ENCODE measurements at regions not wholly inside any gene's neighbourhood (a gene's known extent, or its start where the extent isn't known, plus 50 kb on each side); places are given as distances from the start of the nearest gene placed in this dataset.

DNA sequence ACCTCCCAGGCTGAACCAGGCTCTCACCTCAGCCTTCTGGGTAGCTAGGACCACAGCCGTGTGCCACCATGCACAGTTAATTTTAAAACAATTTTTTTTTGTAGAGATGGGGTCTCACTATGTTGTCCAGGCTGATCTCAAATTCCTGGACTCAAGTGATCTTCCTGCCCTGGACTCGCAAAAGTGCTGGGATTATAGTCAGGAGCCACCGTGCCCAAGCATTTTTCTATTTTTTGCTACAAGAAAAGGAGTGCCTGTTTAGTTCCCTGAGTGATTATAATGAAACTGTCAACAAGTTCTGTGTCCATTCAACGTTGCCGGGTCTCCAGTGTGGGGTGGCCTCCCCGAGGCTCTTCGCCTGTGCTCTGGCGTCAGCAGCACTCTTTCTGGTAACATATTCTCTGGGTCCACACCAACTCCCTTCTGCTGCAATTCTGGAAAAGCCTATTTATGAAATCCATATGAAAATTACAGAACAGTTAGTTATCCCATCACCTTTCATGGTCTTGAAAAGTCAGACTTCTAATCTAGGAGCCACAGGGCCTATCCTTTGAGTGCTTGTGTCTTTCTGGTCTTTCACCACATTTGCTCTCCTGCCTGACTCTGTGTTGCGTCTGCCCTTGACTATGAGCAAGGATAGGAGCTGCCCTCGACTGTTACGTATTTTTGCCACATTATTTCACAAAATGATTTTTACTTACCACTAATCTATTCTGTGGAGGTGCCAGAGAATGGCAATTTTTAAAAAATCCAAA is 172.7 kb downstream of the SOCS6 start:
- no peak for DNase-seq (ENCODE audit: low read depth in 2 of 2)

DNA sequence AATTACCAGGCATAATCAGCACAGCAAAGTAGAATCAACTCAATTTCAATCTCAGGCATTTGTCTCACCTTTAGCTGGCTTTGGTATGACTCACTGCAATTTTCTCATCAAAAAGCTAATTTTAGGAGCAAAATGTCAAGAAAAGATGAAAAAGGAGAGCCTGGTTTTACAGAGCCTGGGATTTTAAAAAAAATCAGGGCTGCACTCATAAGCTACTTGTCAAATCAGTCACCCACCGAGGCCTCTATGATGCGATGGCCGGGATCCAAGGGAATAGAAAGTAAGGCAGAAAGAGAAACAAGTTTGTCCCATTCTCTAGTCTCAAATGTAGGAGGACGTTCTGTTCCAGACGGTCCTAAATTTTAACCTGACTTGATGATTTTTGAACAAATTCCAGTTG is 170.9 kb downstream of the SOCS6 start:
- DNase-seq (ENCODE audit: low read depth in 2 of 2), result no peak

DNA sequence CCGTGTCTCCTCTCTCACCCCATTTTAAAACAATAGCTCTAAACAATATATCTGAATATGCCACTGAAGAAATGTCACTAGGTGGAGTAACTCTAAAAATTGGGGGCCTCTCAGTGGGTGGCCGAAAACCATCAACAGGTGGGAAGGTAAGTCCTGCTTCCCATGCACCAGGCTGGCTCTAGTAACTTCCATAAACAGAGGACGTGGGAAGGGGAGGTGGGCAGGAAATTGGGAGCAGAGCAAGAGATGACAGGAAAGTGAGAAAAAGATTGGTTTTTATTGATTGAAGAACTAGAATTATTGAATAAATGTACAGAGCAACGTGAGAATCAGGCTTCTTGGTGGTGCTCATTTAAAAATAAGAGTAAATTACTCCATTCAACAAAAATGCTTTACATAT is 170.4 kb downstream of the SOCS6 start:
- DNase-seq (ENCODE audit: low read depth in 2 of 2), result no peak

DNA sequence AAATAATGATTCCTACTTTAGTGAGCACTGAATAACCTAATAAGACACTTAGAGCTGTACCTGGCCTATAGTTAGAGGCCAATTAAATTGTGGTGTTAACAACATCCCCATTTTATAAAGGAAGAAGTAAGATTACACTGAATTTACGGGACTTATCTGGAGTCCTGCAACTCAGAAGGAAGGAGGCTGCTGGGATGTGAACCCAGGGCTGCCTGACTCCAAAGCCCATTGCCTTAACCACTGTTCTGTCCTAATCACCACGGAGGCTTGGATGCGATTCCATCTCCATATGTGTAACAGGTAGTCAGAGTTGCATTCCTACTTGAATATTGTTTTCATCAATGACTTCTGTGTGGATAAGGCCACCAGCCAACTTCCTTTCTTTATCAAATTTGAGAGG is 168.9 kb downstream of the SOCS6 start:
- no peak for DNase-seq (ENCODE audit: low read depth in 2 of 2)

DNA sequence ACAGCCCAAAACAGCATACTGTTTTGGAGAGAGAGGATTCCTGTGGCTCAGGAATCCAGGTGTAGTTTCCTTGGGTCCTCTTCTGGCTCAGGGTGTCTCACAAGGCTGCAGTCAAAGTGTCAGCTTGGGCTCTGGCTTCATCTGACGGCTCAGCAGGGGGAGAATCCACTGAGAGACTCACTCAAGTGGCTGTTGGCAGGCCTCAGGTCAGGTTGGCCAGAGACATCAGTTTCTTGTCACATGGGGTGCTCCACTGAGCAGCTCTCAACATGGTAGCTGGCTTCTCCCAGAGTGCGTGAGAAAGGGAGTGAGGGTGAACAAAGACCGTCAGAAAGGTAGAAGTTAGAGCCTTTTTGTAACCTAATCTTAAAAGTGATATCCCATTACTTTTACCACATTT is 168.4 kb downstream of the SOCS6 start:
- DNase-seq (ENCODE audit: low read depth in 2 of 2), result no peak

DNA sequence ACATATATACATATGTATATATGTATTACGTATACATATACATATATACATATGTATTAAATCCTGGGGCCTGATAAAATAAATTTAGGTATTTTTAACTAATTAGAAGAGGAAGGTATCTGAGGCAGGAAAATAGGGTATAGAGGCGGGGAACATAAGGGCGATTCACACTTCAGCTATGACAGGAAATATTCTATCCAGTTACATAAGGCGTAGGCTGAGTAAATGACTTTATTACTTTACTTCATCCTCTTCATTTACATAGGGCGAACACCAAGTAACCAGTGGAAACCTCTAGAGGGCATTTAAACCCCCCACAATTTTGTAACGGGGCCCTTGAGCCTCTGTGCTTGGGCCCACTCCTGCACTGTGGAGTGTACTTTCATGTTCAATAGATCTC is 167.5 kb downstream of the SOCS6 start:
- no peak for DNase-seq (ENCODE audit: low read depth in 2 of 2)

- DNase-seq (ENCODE audit: low read depth in 2 of 2), result no peak
Measured at GRCh38 chr18:70455731-70456130, 166.9 kb downstream of the SOCS6 start.

DNA sequence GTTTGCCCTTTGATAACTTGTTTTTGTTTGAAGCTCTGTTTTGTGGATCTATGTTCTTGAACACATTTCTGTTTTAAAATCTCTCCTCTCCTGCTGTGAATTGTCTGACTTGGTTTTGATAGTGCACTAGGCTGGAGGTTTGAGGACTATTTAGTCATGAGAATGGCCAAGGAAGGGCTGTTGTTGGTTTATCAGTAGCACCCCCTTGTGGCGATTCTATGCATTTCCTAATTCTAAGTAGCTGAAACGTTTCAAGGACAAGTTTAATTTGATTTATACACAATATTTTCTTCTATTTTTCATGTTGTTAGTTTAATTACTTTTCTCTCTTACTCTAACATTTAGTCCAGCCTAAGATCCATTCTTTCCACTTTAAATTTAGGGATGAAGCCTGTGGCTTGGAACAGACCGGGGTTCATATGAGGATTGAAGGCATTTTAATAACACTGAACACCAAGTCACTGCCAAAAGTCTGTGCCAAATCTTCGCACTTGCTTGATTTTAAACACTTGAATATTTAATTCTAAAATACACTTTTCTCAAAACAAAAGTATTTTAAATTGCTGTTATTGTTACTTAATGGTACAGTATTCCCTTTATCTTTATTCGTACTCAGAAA is 166.0 kb downstream of the SOCS6 start:
- DNase-seq (ENCODE audit: low read depth in 2 of 2), result peak; percentile 18 to 25

DNA sequence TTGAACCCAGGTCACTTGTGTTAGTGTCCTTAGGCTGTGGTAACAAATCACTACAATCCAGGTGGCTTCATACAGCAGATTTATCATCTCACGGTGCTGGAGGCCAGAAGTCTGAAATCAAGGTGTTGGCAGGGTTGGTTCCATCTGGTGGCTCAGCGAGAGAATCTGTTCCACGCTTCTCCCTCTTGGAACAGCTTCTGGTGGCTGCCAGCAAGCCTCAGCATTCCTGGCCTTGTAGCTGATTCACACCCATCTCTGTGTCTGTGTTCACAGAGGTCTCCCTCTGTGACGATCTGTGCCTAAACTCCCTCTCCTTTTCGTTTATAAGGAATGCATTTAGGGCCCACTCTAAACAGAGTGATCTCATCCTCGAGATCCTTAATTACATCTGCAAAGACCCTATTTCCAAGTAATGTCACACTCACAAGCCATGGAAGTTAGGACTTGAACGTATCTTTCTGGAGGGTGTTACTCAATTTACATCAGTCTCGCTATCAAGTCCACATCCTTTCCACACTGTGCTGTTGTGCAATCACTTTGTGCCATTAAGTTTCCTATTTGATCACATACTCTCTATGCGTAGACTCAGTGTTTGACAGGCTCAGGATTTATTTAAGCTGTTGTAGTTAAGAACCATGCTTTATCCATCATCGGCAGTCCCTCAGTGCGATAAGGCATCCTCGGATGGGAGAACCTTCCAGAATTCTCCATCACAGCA is 164.4 kb downstream of the SOCS6 start:
- DNase-seq (ENCODE audit: low read depth in 2 of 2), result no peak

DNA sequence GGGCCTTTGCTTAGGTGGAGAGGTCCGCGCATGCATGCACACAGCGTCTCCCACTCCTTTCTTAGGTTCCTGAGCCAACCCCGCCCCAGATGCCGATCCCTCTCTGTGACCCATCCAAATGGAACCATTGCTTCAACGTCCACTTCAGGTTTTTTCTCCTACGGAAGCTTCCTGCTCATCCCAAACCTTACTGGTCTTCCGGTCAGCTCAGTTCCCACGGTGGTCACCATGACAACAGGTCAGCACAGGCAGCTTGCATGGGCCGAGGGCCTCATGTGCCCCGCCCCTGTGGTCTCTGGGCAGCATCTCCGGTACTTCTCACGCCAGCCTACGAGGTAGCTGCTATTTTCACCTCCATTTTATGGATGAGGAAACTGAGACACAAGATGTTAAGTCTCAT is 163.7 kb downstream of the SOCS6 start:
- DNase-seq (ENCODE audit: low read depth in 2 of 2), result no peak

DNA sequence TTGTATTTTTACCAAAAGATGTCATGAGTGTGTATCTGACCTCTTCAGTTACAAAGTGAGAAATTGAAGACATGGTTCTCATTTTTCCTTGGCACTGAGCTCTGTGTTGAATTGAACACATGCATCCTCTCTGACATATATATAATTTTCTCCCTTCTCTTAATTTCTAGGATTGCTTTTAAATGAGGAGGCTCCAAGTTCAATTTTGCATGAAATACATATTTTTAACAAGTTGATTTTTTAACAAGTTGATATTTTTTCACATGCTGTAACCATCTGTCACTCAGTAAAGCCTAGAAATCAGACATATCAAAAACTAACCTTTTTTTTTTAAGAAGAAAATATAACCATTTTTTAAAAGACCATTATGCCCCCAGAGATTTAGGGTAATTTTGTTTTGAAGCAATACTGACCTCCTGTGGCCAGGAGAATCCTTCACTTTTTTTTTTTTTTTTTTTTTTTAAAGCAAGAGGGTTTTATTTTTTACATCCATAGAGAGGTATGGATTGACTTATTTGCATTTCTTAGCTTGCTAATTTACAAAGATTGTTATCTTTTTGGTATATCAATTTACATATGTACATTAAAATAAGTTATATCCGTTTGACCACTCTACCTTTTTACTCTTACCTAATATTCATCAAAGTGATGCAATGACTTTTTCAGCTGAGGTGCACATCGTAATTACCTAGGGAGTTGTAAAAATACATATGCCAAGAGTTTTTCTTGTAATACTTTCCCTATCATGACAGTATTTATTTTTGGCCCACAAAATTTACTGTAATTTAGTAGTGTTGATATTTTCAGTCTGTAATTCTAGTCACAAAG is 161.8 kb downstream of the SOCS6 start:
- no peak for DNase-seq (ENCODE audit: low read depth in 2 of 2)

GRCh38 chr18:70448588-70448987 is 159.7 kb downstream of the SOCS6 start:
- no peak for DNase-seq (ENCODE audit: low read depth in 2 of 2)

GRCh38 chr18:70446063-70446462 is 157.2 kb downstream of the SOCS6 start:
- no peak for DNase-seq (ENCODE audit: low read depth in 2 of 2)

GRCh38 chr18:70442933-70443332 is 154.1 kb downstream of the SOCS6 start:
- DNase-seq (ENCODE audit: low read depth in 2 of 2), result no peak

- no peak for DNase-seq (ENCODE audit: low read depth in 2 of 2)
Measured at GRCh38 chr18:70432804-70433400, 144.1 kb downstream of the SOCS6 start.

- DNase-seq (ENCODE audit: low read depth in 2 of 2), result peak; percentile 28 to 31
Measured at GRCh38 chr18:70431203-70431624, 142.4 kb downstream of the SOCS6 start.

DNA sequence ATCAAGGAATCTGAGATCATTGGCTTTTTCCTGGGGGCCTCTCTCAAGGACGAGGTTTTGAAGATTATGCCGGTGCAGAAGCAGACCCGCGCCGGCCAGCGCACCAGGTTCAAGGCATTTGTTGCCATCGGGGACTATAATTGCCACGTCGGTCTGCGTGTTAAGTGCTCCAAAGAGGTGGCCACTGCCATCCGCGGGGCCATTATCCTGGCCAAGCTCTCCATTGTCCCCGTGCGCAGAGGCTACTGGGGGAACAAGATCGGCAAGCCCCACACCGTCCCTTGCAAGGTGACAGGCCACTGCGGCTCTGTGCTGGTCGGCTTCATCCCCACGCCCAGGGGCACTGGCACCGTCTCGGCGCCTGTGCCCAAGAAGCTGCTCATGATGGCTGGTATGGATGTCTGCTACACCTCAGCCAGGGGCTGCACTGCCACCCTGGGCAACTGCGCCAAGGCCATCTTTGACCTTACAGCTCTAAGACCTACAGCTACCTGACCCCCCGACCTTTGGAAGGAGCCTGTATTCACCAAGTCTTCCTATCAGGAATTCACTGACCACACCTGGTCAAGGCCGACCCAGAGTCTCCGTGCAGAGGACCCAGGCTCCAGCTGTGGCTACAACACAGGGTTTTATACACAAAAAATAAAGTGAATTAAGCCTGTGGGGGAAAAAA is 141.8 kb downstream of the SOCS6 start:
- DNase-seq (ENCODE audit: low read depth in 2 of 2), result no peak

GRCh38 chr18:70429847-70430500 is 141.1 kb downstream of the SOCS6 start:
- no peak for DNase-seq (ENCODE audit: low read depth in 2 of 2)

DNA sequence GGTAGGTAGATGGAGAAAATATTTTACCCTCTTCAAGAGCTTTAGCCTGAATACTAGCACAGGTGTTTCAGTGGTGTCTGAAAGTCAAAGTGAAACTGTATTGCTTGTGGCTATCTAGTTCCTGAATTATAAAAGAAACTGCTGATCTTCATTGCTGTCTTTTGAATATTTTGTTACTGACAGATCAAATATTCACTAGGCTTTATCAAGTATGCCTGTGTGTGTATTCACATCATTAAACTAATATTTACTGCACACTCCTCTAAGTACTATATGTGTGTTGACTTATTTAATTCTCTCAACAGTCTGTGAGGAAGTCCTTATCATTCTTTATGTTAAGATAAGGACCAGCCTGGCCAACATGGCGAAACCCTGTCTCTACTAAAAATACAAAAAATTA is 139.6 kb downstream of the SOCS6 start:
- DNase-seq (ENCODE audit: low read depth in 2 of 2), result no peak

- DNase-seq (ENCODE audit: low read depth in 2 of 2), result no peak
Measured at GRCh38 chr18:70426818-70427217, 138.0 kb downstream of the SOCS6 start.

- no peak for DNase-seq (ENCODE audit: low read depth in 2 of 2)
Measured at GRCh38 chr18:70425236-70425635, 136.4 kb downstream of the SOCS6 start.

Measured in fibroblast of skin of left biceps (primary cell).